GM12872 (cell line): ENCODE measurements at regions not wholly inside any gene's neighbourhood (a gene's known extent, or its start where the extent isn't known, plus 50 kb on each side); places are given as distances from the start of the nearest gene placed in this dataset.

ENCODE experiments used
- TF ChIP-seq, protein P1 (sequence below): IDR thresholded peaks from 3 replicates; pipeline ENCODE4 v1.5.1; 2011; ENCODE audit warnings: low read depth, mild to moderate bottlenecking, low read length, moderate library complexity; ENCODE audit not compliant: insufficient read depth

DNA sequence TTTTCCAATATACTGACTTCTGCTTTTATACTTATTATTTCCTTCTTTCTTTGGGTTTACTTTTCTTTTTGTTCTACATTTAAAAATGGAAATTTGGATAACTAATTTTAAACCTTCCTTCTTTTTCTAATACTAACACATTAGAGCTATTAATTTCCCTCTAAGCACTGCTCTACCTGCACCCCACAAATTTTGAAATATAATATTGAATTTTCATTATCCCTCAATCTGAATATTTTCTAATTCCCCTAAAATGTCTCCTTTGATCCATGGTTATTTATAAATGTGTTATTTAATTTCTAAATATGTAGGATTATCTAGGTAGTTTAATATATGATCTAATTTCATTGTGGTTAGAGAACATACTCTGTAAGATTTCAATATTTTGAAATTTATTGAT, 63.4 kb upstream of the LGALSL start:
- TF ChIP-seq, protein P1, sequence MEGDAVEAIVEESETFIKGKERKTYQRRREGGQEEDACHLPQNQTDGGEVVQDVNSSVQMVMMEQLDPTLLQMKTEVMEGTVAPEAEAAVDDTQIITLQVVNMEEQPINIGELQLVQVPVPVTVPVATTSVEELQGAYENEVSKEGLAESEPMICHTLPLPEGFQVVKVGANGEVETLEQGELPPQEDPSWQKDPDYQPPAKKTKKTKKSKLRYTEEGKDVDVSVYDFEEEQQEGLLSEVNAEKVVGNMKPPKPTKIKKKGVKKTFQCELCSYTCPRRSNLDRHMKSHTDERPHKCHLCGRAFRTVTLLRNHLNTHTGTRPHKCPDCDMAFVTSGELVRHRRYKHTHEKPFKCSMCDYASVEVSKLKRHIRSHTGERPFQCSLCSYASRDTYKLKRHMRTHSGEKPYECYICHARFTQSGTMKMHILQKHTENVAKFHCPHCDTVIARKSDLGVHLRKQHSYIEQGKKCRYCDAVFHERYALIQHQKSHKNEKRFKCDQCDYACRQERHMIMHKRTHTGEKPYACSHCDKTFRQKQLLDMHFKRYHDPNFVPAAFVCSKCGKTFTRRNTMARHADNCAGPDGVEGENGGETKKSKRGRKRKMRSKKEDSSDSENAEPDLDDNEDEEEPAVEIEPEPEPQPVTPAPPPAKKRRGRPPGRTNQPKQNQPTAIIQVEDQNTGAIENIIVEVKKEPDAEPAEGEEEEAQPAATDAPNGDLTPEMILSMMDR: no peak

GRCh38 chr2:64391424-64391823, 62.5 kb upstream of the LGALSL start:
- TF ChIP-seq, protein P1: no peak

DNA sequence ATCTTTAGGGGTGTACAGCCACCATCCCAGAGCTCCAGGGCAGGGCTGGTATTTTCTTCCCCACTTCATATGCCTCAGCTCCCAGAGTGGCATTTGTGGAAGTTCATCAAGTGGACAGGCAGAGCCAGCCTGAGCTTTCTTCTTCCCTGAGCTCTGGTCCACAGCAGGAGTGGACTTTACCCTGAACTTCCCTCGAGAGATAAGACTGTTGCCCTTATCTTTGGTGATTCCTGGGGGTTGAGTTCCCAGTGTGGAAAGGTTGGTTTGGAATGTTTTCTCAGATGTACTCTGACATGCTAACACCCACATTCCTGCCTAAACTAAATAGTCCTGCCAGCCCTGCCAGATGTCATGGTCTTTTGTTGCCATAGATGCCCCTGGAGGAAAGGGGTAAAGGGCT, 62.0 kb upstream of the LGALSL start:
- TF ChIP-seq, protein P1: no peak

DNA sequence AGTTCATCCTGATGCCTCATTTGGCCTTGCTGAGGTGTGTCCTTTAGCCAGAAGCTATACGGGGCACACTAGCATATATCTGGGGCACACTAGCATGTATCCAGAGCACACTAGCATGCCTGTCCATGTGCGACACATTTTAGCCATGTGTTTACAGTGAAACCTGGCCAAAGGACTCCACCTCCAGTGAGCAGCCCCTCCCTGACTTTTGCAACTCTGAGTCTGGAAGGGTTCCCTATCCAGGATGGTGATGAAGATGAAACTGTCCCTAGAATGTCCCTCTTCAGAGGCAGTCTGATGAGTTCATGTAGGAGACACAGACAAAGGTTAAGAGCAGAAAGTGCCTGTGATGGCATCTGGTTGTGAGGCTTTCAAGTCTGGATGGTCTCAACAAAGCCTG, 61.4 kb upstream of the LGALSL start:
- TF ChIP-seq, protein P1: no peak

DNA sequence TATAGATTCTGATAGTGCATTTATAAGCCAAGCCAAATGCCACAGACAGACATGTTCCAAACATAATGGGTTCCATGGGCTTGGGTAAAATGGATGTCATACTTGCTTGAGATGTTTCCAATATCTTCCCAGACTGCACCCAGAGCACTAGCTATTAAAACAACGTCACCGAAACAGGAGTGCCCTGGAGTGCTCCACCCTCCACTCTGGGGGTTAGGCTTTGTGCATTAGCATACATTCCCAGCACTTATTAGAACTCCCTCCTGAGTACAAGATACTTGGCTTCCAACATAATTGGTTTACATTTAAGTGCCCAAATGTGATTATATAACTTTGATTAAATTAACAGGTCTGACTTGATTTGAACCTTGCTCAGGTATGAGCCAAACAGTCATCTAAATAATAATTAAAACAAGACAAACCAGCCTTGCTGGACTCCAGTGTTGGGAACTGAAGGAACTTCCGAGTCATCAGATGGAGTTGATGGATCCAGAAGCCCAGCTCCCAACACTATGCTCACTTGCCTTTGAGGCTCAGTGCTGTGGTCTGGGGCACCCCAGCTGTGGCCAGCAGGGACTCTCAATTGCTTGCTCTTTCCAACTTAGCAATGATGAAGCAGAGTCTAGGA, 60.5 kb upstream of the LGALSL start:
- TF ChIP-seq, protein P1: no peak

DNA sequence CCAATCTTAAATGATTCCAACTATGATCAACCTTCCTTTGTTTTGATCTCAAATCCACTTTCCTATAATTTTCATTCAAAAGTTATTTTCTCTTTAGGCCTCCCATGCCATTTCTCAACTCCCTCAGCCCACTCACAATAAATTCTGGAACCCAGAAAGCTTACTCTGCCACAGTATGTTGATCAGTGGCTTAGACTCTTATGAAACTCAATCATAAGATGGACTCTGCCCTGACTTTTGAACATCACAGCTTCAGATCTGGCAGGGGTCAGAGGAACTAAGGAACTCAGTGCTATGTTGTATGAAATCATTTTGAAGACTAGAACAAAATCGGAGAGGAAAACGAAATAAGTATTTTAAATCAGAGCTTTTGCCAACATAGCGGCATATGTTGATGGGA, 59.8 kb upstream of the LGALSL start:
- TF ChIP-seq, protein P1: no peak

DNA sequence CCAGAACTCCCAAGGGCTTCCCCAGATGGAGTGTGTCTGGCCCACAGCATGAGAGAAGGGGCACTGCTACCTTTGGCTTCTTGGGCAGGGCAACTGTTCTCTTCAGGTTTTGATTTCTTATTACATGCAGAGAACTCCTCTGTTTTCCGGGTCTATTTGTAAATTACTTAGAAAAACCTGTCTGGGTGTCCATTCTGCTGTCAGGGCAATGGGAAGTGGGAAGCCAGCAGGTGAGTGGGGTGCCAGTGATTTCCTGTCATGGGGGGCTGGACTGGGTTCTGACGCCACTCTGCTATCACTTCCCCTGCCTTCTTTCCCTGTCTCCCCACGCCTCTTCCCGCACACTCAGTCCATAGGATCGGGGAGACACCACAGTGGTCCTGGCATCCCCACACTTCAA, 58.0 kb upstream of the LGALSL start:
- TF ChIP-seq, protein P1: no peak
